NB4 (cell line): ENCODE measurements at regions not wholly inside any gene's neighbourhood (a gene's known extent, or its start where the extent isn't known, plus 50 kb on each side); places are given as distances from the start of the nearest gene placed in this dataset.

Experiments used
- DNase-seq: peaks from one replicate; pipeline ENCODE4 v3.0.0; 2010; ENCODE audit warnings: low read depth
- H3K4me3 ChIP-seq: one replicate; pipeline ENCODE4 v1.5.1; 2011; ENCODE audit warnings: mild to moderate bottlenecking, low read depth, low read length, moderate library complexity
- MAX ChIP-seq: IDR thresholded peaks from 2 replicates; pipeline ENCODE4 v1.6.1; 2011; ENCODE audit warnings: low read depth, low read length
- MYC ChIP-seq: IDR thresholded peaks from 2 replicates; pipeline ENCODE4 v1.6.1; 2011; ENCODE audit warnings: low read depth, low read length
- POLR2A ChIP-seq: IDR thresholded peaks from 2 replicates; pipeline ENCODE4 v1.6.1; 2011; ENCODE audit warnings: mild to moderate bottlenecking; ENCODE audit not compliant: insufficient read length; ENCODE audit errors: extremely low read depth
- TF ChIP-seq, protein P1 (sequence below): IDR thresholded peaks from one replicate; pipeline ENCODE4 v1.5.1; 2012; ENCODE audit warnings: low read depth, low read length

DNA sequence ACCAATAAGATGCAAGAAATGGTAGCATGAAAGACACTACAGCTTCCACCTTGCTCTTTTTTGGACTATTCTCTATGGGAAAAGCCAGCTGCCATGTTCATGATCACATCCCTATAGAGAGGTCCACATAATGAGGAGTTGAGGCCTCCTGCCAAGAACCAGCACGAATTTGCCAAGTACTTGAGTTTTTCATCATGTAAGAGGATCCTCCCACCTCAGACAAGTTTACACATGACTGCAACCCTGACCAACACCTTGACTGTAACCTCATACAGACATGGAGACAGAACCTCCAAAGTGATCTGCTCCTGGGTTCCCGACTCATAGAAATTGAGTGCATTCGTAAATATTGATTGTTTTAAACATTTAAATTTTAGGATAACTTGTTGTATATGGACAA, 135.2 kb upstream of the TSPAN5 start:
- TF ChIP-seq, protein P1, sequence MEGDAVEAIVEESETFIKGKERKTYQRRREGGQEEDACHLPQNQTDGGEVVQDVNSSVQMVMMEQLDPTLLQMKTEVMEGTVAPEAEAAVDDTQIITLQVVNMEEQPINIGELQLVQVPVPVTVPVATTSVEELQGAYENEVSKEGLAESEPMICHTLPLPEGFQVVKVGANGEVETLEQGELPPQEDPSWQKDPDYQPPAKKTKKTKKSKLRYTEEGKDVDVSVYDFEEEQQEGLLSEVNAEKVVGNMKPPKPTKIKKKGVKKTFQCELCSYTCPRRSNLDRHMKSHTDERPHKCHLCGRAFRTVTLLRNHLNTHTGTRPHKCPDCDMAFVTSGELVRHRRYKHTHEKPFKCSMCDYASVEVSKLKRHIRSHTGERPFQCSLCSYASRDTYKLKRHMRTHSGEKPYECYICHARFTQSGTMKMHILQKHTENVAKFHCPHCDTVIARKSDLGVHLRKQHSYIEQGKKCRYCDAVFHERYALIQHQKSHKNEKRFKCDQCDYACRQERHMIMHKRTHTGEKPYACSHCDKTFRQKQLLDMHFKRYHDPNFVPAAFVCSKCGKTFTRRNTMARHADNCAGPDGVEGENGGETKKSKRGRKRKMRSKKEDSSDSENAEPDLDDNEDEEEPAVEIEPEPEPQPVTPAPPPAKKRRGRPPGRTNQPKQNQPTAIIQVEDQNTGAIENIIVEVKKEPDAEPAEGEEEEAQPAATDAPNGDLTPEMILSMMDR = no peak
- TF ChIP-seq MAX = no peak
- no peak for TF ChIP-seq MYC
- no peak for TF ChIP-seq POLR2A
- no peak for DNase-seq
- H3K4me3 ChIP-seq = no peak overlapping the region

DNA sequence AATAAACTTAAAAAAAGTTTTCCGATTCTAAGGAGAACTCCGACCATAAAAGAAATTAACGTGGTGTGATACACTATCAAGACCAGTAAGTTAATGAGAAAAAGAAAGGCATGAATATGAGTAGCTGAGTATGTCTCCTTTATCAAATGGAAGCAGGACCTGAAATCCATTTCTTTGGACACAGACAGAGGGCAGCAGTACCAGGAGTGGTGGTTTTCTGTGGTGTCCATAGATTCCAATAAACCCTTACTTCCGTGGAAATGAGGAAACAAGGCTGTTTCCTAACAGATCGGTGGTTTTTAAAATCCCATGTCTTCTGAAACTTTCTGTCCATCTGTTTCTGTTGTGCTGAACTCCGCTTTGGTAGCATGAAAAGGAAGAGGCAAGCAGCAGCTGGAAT, 128.5 kb upstream of the TSPAN5 start:
- H3K4me3 ChIP-seq = no peak overlapping the region
- DNase-seq = peak; percentile 24
- no peak for TF ChIP-seq MAX
- no peak for TF ChIP-seq MYC
- no peak for TF ChIP-seq POLR2A
- TF ChIP-seq, protein P1 = no peak

DNA sequence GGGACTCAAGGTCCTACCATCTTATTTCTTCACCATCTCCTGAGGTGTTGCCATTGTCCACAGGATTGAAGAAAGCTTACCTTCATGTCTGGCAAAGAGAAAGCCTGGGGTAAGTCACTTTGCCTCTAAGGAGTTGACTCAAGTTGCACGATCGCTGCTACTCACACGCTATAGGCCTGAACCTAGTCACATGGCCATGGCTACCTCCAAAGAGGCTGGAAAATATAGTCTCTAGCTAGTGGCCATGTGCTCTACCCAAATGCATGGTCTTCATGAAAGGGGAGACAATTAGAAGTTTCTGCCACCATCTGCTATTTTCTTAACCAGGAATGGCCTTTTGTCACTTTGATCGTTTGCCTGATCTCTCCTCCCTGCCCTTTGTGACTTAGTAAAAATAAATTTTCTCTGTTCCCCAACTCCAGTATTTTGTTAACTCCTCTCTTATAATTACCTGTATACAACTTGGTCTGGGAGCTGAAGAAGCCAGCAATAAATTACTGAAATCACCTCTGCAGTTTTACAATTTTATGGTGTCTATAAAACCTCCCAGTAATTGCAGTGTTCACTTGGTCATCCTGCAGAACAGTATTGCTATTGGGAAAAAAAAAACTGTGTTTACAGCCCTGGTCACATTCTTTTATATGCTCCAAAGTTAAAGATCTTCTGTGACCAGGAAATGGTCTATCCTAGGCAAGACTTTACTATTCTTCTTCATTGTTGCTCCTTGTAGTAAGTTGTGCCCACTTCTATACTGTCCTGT, 126.7 kb upstream of the TSPAN5 start:
- DNase-seq = no peak
- TF ChIP-seq MYC = no peak
- TF ChIP-seq, protein P1 = no peak
- no peak for TF ChIP-seq POLR2A
- TF ChIP-seq MAX = no peak
- H3K4me3 ChIP-seq = no peak overlapping the region

DNA sequence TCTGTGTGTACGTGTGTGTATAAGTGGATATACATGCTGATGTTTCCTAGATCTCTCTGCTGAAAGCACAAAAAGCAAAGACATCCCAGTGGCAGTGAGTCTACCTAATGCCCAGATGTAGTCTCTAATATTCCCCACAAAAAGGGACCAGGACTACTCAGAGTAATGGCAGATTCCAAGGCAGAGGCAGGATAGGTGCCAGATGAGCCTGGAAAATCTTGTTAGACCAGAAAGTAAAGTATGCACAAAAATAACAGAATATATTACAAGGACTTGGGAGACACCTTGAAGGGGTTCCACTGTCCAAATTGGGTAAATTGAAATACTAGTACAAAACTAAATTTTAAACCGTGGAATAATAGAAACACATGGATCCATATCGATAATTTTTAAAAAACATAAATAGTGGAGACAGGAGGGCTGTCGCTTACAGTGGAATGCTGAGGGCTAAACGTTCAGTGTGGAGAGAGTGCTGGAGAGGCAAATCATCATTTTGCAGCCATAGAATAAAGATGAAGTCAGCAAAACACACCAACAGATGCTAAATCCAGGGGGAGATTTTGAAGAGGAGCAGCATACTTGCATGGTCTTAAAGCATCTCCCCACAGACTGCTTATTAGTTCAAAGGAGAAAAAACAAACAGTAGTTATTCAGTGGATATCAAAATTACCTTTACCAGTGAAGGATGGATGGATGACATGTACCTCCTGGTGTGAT, 123.4 kb upstream of the TSPAN5 start:
- no peak overlapping the region for H3K4me3 ChIP-seq
- TF ChIP-seq POLR2A = no peak
- TF ChIP-seq MYC = no peak
- TF ChIP-seq, protein P1 = no peak
- no peak for TF ChIP-seq MAX
- DNase-seq = no peak

GRCh38 chr4:98780926-98781325, 122.5 kb upstream of the TSPAN5 start:
- TF ChIP-seq MAX (no peak), POLR2A (no peak), MYC (no peak)
- TF ChIP-seq, protein P1 = no peak
- H3K4me3 ChIP-seq = no peak overlapping the region

More at GRCh38 chr4:98780926-98781325, 122.5 kb upstream of the TSPAN5 start:
- DNase-seq = no peak
